Cerebellar cortex (tissue), 1 donor: ENCODE measurements at regions not wholly inside any gene's neighbourhood (a gene's known extent, or its start where the extent isn't known, plus 50 kb on each side); places are given as distances from the start of the nearest gene placed in this dataset.
"Not testable (repeated sequence)": the region's sequence is repeated elsewhere in the genome, so short reads cannot be mapped to it uniquely, and the experiment has no call there.

ENCODE experiments used
- DNase-seq: peaks from one replicate; pipeline ENCODE4 v3.0.0-alpha.2; 2015; ENCODE audit warnings: low spot score

GRCh38 chr22:35475545-35475944 is 65.1 kb upstream of the RASD2 start:
- DNase-seq, result no peak

DNA sequence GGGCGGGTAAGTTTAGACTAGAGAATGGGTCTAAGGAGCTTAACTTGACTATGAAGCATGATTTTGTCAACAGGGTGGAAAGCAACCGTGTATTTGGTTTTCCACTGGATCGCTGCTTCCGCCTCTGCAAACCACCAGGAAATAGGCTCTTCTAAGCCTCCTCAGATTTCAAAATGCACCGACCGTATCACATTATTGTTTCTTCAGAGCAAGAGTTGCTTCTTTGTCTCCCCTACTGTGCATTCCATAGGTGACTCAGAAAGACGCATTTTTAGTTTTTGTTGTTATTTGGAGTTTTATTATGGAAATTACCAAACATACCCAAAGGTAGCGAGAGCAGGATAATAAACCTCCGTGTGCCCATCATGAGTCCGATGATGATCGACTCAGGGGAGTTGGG is 64.3 kb upstream of the RASD2 start:
- no peak for DNase-seq

GRCh38 chr22:35477911-35478582 is 62.6 kb upstream of the RASD2 start:
- DNase-seq, result no peak

DNA sequence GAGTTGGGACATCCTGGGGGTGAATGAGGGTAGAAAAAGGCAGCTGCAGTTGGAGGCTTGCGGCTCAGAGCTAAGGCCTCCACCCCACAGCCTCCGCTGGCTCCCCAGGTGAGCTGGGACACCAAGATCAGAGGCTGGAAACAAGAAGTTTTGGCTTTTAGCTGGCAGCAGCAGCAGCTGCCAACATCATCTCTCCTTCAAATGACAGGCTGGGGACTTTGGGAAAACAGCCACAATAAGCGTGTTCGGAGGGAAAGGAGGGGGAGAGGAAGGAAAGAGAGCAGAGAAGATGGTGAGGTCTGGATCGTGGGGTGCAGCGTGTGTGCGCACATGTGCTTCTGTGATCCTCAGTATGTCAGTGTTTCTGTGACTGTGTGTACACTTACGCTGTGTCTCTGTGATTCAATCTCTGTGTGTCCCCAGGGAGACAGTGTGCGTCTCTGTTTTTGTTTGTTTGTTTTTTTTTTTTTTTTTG is 62.0 kb upstream of the RASD2 start:
- DNase-seq, result no peak

- no peak for DNase-seq
Measured at GRCh38 chr22:35479359-35479758, 61.3 kb upstream of the RASD2 start.

DNA sequence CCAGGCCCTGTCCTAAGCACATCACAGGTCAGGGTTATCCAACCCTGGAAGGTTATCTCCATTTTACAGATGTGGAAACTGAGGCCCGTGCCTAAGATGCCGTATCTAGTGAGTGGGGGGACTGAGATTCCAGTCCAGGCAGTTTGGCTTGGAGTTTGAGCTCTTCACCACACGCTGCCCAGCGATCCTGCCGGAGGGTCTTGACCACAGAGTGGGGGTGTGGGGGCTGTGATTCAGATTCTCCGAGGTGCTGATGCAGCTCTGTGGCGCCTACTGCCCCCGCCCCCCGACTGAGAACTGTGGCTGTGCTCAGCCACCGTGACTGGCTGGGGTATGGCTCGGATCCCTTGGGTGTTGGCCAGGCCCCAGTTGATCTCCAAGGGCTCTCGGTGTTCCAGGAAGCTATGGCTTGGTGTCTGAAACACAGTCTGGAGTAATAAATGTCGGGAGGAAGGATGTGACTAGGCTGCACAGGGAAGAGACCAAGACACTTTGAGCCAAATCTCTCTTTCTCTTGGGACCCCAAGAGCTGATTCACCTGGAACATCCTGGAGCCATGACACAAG is 60.6 kb upstream of the RASD2 start:
- DNase-seq, result peak; percentile 18

GRCh38 chr22:35480627-35481550 is 59.7 kb upstream of the RASD2 start:
- DNase-seq, result peak; percentile 75

- DNase-seq, result no peak
Measured at GRCh38 chr22:35482311-35482710, 58.3 kb upstream of the RASD2 start.

GRCh38 chr22:35482974-35483373 is 57.7 kb upstream of the RASD2 start:
- no peak for DNase-seq

DNA sequence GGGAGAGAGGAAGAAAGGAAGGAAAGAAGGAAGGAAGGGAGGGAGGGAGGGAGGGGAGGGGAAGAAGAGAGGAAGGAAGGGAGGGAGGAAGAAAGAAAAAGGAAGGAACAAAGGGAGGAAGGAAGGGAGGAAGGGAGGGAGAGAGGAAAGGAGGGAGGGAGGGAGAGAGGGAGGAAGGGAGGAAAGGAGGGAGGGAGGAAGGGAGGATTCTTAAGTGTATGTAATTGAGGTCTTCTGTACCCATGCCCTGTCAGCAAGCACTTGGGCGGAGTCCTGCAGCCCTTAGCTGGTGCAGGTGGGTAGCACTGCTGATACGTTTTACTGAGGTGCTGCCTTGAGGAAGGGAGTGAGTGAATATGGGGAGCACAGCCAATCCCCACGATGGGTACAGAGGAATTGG is 56.9 kb upstream of the RASD2 start:
- DNase-seq, result no peak

- DNase-seq, result no peak
Measured at GRCh38 chr22:35484651-35485556, 55.7 kb upstream of the RASD2 start.

DNA sequence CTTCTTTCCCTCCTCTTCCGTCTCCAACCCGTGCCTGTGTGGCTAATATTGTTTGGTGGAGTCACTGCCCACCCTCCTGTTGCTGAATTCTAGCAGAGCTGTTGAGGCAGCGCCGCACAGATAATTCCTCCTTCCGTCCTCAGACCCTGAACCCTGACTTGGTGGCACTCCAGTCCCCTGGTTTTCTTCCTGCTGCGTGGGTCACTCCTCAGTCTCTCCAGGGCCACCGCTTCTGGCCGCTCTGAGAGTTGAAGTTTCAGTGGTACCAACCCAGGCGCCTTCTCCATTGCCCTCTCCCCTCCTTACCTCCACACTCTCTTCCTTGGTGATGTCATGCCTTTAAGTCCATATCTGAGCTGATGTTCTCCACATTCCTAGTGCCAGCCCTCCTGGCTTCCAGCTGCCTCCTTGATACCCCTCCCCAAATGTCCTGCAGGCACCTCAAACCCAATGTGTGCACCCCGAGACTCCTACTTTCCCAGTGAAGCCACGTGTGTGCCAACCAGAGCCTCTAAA is 54.5 kb upstream of the RASD2 start:
- no peak for DNase-seq

- DNase-seq, result not testable (repeated sequence)
Measured at GRCh38 chr22:35487623-35488022, 53.0 kb upstream of the RASD2 start.

DNA sequence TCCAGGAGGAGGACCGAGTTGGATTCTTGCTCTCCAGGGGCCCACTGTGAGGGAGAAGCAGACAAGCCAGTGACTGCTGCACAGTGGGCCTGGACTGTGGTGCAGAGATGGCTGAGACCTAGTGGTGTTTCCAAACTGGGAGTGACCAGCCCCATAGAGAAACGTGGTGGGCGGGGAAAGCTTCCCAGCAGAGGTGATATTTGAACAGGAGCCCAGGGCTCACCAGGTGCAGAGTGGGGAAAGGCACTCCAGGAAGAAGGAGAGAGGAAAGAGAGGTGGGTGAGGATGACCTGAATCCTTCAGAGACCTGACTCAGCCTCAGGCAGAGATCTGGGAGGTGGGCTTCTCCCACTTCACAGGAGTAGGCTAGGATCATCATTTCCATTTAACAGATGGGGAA is 52.1 kb upstream of the RASD2 start:
- DNase-seq, result no peak

DNA sequence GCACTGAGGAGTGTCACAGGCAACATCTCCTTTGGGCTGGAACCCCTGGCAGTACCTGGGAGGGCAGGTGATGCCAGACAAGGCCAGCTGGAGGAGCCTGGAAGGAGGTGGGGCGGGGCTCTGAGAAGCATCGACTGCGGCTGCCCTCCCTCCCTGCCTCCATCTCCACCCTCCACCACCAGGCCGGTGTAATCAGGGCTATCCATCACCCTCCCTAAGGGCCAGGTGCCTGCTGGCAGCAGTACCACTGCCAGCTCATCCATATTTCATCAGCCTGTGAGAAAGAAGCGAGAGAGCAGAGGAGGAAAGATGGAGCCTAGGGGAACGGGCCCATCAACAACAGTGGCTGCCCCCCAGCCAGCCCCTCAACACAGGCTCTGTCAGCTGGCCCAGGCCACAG is 51.4 kb upstream of the RASD2 start:
- DNase-seq, result no peak
